Caco-2 (cell line): ENCODE measurements at regions not wholly inside any gene's neighbourhood (a gene's known extent, or its start where the extent isn't known, plus 50 kb on each side); places are given as distances from the start of the nearest gene placed in this dataset.

ENCODE experiments used
- BruUV-seq: library from RNA; stranded (reverse); fragments of 400-500 nt; replicated peaks from 2 replicates; lab custom pipeline; 2021; lab: Mats Ljungman, UMichigan
- CTCF ChIA-PET: fragments of 300-600 bp; sonication (Branson Sonifier 250); formaldehyde crosslinking; loops from one replicate; lab custom pipeline; 2022; ENCODE audit warnings: antibody characterized with exemption; lab: Charles Lee
- POLR2A ChIA-PET: fragments of 300-600 bp; sonication (Branson Sonifier 250); formaldehyde crosslinking; loops from one replicate; lab custom pipeline; 2022; ENCODE audit warnings: antibody characterized with exemption; lab: Charles Lee
- DNase-seq, 2 experiments: peaks; one replicate each; pipeline versions ENCODE4 v3.0.0 to v3.0.0-alpha.2; 2020 to 2022
- H3K27me3 ChIP-seq: replicated peaks from 2 replicates; pipeline ENCODE4 v1.6.0; 2011; ENCODE audit warnings: low read length; ENCODE audit not compliant: control insufficient read depth, insufficient read depth
- H3K36me3 ChIP-seq: 2 replicates; pipeline ENCODE4 v1.5.1; 2011; ENCODE audit warnings: low read length; ENCODE audit not compliant: control insufficient read depth, insufficient read depth
- H3K4me1 ChIP-seq: fragments of 250-450 bp; sonication (Bioruptor Pico); 2 replicates; pipeline ENCODE4 v1.5.1; 2020; ENCODE audit warnings: mild to moderate bottlenecking
- H3K4me3 ChIP-seq: 2 replicates; pipeline ENCODE4 v1.5.1; 2011; ENCODE audit warnings: low read depth, mild to moderate bottlenecking, control low read depth, low read length
- H3K9me3 ChIP-seq: fragments of 250-450 bp; sonication (Bioruptor Pico); 2 replicates; pipeline ENCODE4 v1.5.1; 2020; ENCODE audit warnings: mild to moderate bottlenecking, moderate library complexity
- H3K27ac Mint-ChIP-seq: one replicate; pipeline ENCODE4 v1.8.0; 2022; ENCODE audit warnings: mixed read lengths; ENCODE audit not compliant: unreplicated experiment
- H3K27me3 Mint-ChIP-seq: one replicate; pipeline ENCODE4 v1.8.0; 2022; ENCODE audit warnings: mixed read lengths; ENCODE audit not compliant: insufficient read depth, unreplicated experiment
- H3K36me3 Mint-ChIP-seq: one replicate; pipeline ENCODE4 v1.8.0; 2022; ENCODE audit warnings: mild to moderate bottlenecking, mixed read lengths; ENCODE audit not compliant: insufficient read depth, unreplicated experiment
- H3K4me1 Mint-ChIP-seq: one replicate; pipeline ENCODE4 v1.8.0; 2022; ENCODE audit warnings: low read depth, mixed read lengths; ENCODE audit not compliant: unreplicated experiment
- H3K4me3 Mint-ChIP-seq: one replicate; pipeline ENCODE4 v1.8.0; 2022; ENCODE audit warnings: mild to moderate bottlenecking, moderate library complexity, mixed read lengths; ENCODE audit not compliant: unreplicated experiment
- H3K9me3 Mint-ChIP-seq: one replicate; pipeline ENCODE4 v1.8.0; 2022; ENCODE audit warnings: mixed read lengths; ENCODE audit not compliant: unreplicated experiment
- CTCF ChIP-seq, 2 experiments: fragments of 200-600 bp in 1 of 2; IDR thresholded peaks; 1 replicate in 1 of 2; 2 replicates in 1 of 2; pipeline versions ENCODE4 v1.5.1 to v1.8.0; 2011 to 2022; ENCODE audit warnings: antibody characterized with exemption in 1 of 2, control low read depth in 1 of 2, inconsistent platforms in 1 of 2, low read depth in 1 of 2, low read length in 1 of 2, mild to moderate bottlenecking in 1 of 2, moderate library complexity in 1 of 2; ENCODE audit not compliant: insufficient read depth in 1 of 2, severe bottlenecking in 1 of 2, unreplicated experiment in 1 of 2
- intact Hi-C: fragments of 100-400 bp; cut with micrococcal nuclease; formaldehyde crosslinking; loops from one replicate; pipeline ENCODE4 v1.10.0; 2022; ENCODE audit not compliant: unreplicated experiment

- H3K27me3 ChIP-seq, result no peaks in the 10 kb centered on the region
- BruUV-seq, result no TSS peak
- intact Hi-C loops, result no loop called here
- H3K4me1 ChIP-seq, result peaks cover 8% of the 10 kb centered on the region; the same call in 1 of the 2 replicates
- no peak overlapping the region for H3K4me3 ChIP-seq
- no peaks in the 10 kb centered on the region for H3K9me3 ChIP-seq
- Mint-ChIP-seq H3K36me3 (no peaks in the 10 kb centered on the region), H3K9me3 (no peaks in the 10 kb centered on the region), H3K4me3 (no peak overlapping the region), H3K4me1 (peaks cover 15% of the 10 kb centered on the region), H3K27me3 (no peaks in the 10 kb centered on the region), H3K27ac (no peak overlapping the region)
- no peak for DNase-seq
- H3K36me3 ChIP-seq, result no peaks in the 10 kb centered on the region; the same call in 1 of the 2 replicates
- CTCF ChIA-PET, result interaction anchor here (1.0 to 1.4 kb wide), 2 partner anchors 65 to 69 kb away, joined by 3 to 4 read pairs; no protein-coding TSS in a partner anchor
- no peak for TF ChIP-seq CTCF (IDR thresholded peaks at IDR 0.05; ENCODE audit: insufficient read depth in 1 of 2, low read depth in 1 of 2, low read length in 1 of 2, severe bottlenecking in 1 of 2, unreplicated experiment in 1 of 2)
- POLR2A ChIA-PET, result no interaction called here
Observed at GRCh38 chr1:182149411-182149965, 88.0 kb upstream of the ZNF648 start.

GRCh38 chr1:182147951-182148350 lies 86.4 kb upstream of the ZNF648 start:
- no peaks in the 10 kb centered on the region for H3K27me3 Mint-ChIP-seq
- peaks cover 23% of the 10 kb centered on the region for H3K4me1 ChIP-seq
- intact Hi-C loops, result no loop called here
- no peaks in the 10 kb centered on the region for H3K36me3 Mint-ChIP-seq
- TF ChIP-seq CTCF (IDR thresholded peaks at IDR 0.05; ENCODE audit: insufficient read depth in 1 of 2, low read depth in 1 of 2, low read length in 1 of 2, severe bottlenecking in 1 of 2, unreplicated experiment in 1 of 2), result no peak
- no TSS peak for BruUV-seq
- POLR2A ChIA-PET, result interaction anchor here (0.8 kb wide), 1 partner anchor 244 kb away, joined by 3 read pairs; no protein-coding TSS in a partner anchor
- no peak overlapping the region for H3K4me3 ChIP-seq
- no peaks in the 10 kb centered on the region for H3K27me3 ChIP-seq
- H3K4me1 Mint-ChIP-seq, result peaks cover 30% of the 10 kb centered on the region
- CTCF ChIA-PET, result no interaction called here
- no peaks in the 10 kb centered on the region; the same call in 1 of the 2 replicates for H3K36me3 ChIP-seq
- no peaks in the 10 kb centered on the region for H3K9me3 Mint-ChIP-seq
- H3K9me3 ChIP-seq, result no peaks in the 10 kb centered on the region
- DNase-seq, result no peak
- no peak overlapping the region for H3K27ac Mint-ChIP-seq
- no peak overlapping the region for H3K4me3 Mint-ChIP-seq

GRCh38 chr1:182147136-182147820 lies 85.8 kb upstream of the ZNF648 start:
- no peak overlapping the region for H3K4me3 ChIP-seq
- no peaks in the 10 kb centered on the region; the same call in 1 of the 2 replicates for H3K36me3 ChIP-seq
- no peaks in the 10 kb centered on the region for H3K9me3 ChIP-seq
- CTCF ChIA-PET, result interaction anchor here (0.6 to 0.7 kb wide), 2 partner anchors 71 to 250 kb away, joined by 3 to 5 read pairs; no protein-coding TSS in a partner anchor
- DNase-seq, result no peak
- Mint-ChIP-seq H3K36me3 (no peaks in the 10 kb centered on the region), H3K4me1 (peaks cover 37% of the 10 kb centered on the region), H3K27me3 (no peaks in the 10 kb centered on the region), H3K4me3 (no peak overlapping the region), H3K27ac (no peak overlapping the region), H3K9me3 (no peaks in the 10 kb centered on the region)
- POLR2A ChIA-PET, result interaction anchor here (0.8 kb wide), 1 partner anchor 245 kb away, joined by 3 read pairs; no protein-coding TSS in a partner anchor
- peaks cover 25% of the 10 kb centered on the region for H3K4me1 ChIP-seq
- intact Hi-C loops, result no loop called here
- no TSS peak for BruUV-seq
- H3K27me3 ChIP-seq, result no peaks in the 10 kb centered on the region
- TF ChIP-seq CTCF (IDR thresholded peaks at IDR 0.05; ENCODE audit: insufficient read depth in 1 of 2, low read depth in 1 of 2, low read length in 1 of 2, severe bottlenecking in 1 of 2, unreplicated experiment in 1 of 2), result no peak
